Mesothelial cell of epicardium (in vitro differentiated cells): ENCODE measurements at regions not wholly inside any gene's neighbourhood (a gene's known extent, or its start where the extent isn't known, plus 50 kb on each side); places are given as distances from the start of the nearest gene placed in this dataset.

Experiments
- DNase-seq, 2 experiments: peaks; one replicate each; pipeline ENCODE4 v3.0.0; 2021; ENCODE audit warnings: low spot score in 2 of 2; ENCODE audit not compliant: unreplicated experiment in 2 of 2
- H3K27ac Mint-ChIP-seq: 2 replicates; pipeline ENCODE4 v1.8.0; 2021; ENCODE audit warnings: mixed read lengths
- H3K27me3 Mint-ChIP-seq: 2 replicates; pipeline ENCODE4 v1.8.0; 2021; ENCODE audit warnings: low read depth, mixed read lengths
- H3K36me3 Mint-ChIP-seq: 2 replicates; pipeline ENCODE4 v1.8.0; 2021; ENCODE audit warnings: mixed read lengths
- H3K4me1 Mint-ChIP-seq: 2 replicates; pipeline ENCODE4 v1.8.0; 2021; ENCODE audit warnings: mixed read lengths
- H3K4me3 Mint-ChIP-seq: 2 replicates; pipeline ENCODE4 v1.8.0; 2021; ENCODE audit warnings: mild to moderate bottlenecking, moderate library complexity, mixed read lengths
- H3K9me3 Mint-ChIP-seq: 2 replicates; pipeline ENCODE4 v1.8.0; 2021; ENCODE audit warnings: mixed read lengths
- CTCF ChIP-seq: fragments of 200-600 bp; sonication (generic); IDR thresholded peaks from one replicate; pipeline ENCODE4 v1.5.0; 2021; ENCODE audit warnings: antibody characterized with exemption; ENCODE audit not compliant: unreplicated experiment

DNA sequence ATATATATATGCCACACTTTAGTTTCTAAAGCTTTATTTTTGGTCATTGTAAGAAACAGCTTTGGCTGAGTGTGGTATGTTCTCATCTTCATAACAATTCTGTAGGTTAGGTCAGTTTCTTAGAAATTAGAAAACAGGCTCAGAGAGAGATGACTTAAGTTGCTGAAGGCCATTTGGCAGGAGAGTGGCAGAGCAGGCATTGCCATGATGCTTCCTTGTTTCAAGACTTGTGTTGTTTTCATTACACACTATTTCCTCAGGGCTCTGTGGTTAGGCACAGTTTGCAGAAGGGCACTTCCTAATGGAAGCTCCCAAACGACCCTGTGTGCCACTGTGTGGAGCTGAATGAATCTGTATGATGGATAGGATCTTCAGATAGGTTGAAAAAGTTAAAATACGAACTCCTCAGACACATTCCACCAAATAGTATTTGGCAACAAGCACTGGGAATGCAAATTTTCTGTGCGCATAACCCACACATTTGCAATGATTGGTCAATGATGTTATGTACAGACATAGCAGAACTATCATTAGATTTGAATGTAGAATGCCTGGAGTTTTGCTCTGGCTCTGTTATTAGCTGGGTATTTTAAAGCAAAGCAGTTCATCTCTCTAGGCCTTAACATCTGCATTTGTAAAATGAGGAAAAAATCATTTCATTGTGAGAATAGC, 274.3 kb upstream of the HS3ST1 start:
- Mint-ChIP-seq H3K36me3 (no peaks in the 10 kb centered on the region), H3K27me3 (no peaks in the 10 kb centered on the region), H3K27ac (no peak overlapping the region), H3K9me3 (peaks cover 4% of the 10 kb centered on the region), H3K4me3 (no peak overlapping the region), H3K4me1 (peaks cover 3% of the 10 kb centered on the region)
- no peak for TF ChIP-seq CTCF
- DNase-seq, result no peak

- no peak for TF ChIP-seq CTCF
- Mint-ChIP-seq H3K27ac (no peak overlapping the region), H3K4me1 (peaks cover 4% of the 10 kb centered on the region), H3K4me3 (no peak overlapping the region), H3K36me3 (no peaks in the 10 kb centered on the region), H3K27me3 (no peaks in the 10 kb centered on the region), H3K9me3 (no peaks in the 10 kb centered on the region)
- DNase-seq, result no peak
Measured at GRCh38 chr4:11701966-11702725, 273.5 kb upstream of the HS3ST1 start.

GRCh38 chr4:11700751-11701226, 272.1 kb upstream of the HS3ST1 start:
- Mint-ChIP-seq H3K4me1 (peaks cover 4% of the 10 kb centered on the region), H3K4me3 (no peak overlapping the region), H3K9me3 (no peaks in the 10 kb centered on the region), H3K27me3 (no peaks in the 10 kb centered on the region), H3K27ac (no peak overlapping the region), H3K36me3 (no peaks in the 10 kb centered on the region)
- no peak for DNase-seq
- TF ChIP-seq CTCF, result no peak

GRCh38 chr4:11698846-11699590, 270.3 kb upstream of the HS3ST1 start:
- no peaks in the 10 kb centered on the region for H3K27me3 Mint-ChIP-seq
- DNase-seq, result no peak
- H3K36me3 Mint-ChIP-seq, result peaks cover under 1% of the 10 kb centered on the region
- no peak overlapping the region for H3K4me3 Mint-ChIP-seq
- H3K27ac Mint-ChIP-seq, result no peak overlapping the region
- H3K4me1 Mint-ChIP-seq, result peaks cover 4% of the 10 kb centered on the region
- TF ChIP-seq CTCF, result no peak
- H3K9me3 Mint-ChIP-seq, result peaks cover 4% of the 10 kb centered on the region

DNA sequence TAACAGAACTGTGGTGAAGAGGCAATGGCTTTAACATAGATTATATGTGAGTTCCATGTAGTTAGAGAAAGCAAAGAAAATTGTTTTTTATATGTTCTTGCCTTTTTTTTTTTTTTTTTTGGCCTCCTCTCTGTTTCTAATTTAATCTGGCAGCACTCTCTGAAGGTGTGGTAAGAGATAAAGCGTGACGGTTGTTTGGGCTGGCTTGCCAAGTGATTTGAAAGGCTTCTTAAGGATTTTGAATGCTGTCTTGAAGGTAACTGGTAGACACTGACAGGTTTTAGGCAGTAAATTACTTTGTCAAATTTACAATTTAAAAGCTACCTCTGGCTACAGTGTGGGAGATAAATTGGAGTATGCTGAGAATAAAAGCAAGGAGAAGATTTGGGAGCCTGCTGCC, 269.3 kb upstream of the HS3ST1 start:
- no peak for DNase-seq
- H3K9me3 Mint-ChIP-seq, result peaks cover 12% of the 10 kb centered on the region
- TF ChIP-seq CTCF, result no peak
- H3K4me3 Mint-ChIP-seq, result no peak overlapping the region
- H3K27me3 Mint-ChIP-seq, result no peaks in the 10 kb centered on the region
- no peak overlapping the region for H3K27ac Mint-ChIP-seq
- peaks cover 4% of the 10 kb centered on the region for H3K4me1 Mint-ChIP-seq
- H3K36me3 Mint-ChIP-seq, result peaks cover 7% of the 10 kb centered on the region
